Mesenchymal stem cell (in vitro differentiated cells and primary cell): ENCODE measurements at regions not wholly inside any gene's neighbourhood (a gene's known extent, or its start where the extent isn't known, plus 50 kb on each side); places are given as distances from the start of the nearest gene placed in this dataset.

Experiments
- DNase-seq: peaks from one replicate; pipeline ENCODE4 v3.0.0-alpha.2; 2013
- H2AFZ ChIP-seq: one replicate; pipeline ENCODE4 v1.6.1; 2013; ENCODE audit warnings: low read depth, mild to moderate bottlenecking, control low read depth, inconsistent platforms, low read length, moderate library complexity
- H2AK5ac ChIP-seq: 2 replicates; pipeline ENCODE4 v1.6.1; 2013; ENCODE audit warnings: low read length, moderate library complexity, mild to moderate bottlenecking, inconsistent platforms; ENCODE audit not compliant: severe bottlenecking
- H2BK120ac ChIP-seq: one replicate; pipeline ENCODE4 v1.6.1; 2013; ENCODE audit warnings: low read depth, mild to moderate bottlenecking, inconsistent platforms, low read length, moderate library complexity
- H2BK12ac ChIP-seq, 2 experiments: one replicate each; pipeline ENCODE4 v1.6.1; 2013; ENCODE audit warnings: inconsistent platforms in 2 of 2, low read length in 2 of 2, mild to moderate bottlenecking in 2 of 2, moderate library complexity in 2 of 2, control low read depth in 1 of 2
- H2BK15ac ChIP-seq: one replicate; pipeline ENCODE4 v1.6.1; 2013; ENCODE audit warnings: mild to moderate bottlenecking, low read depth, inconsistent platforms; ENCODE audit not compliant: poor library complexity, severe bottlenecking
- H2BK5ac ChIP-seq: 2 replicates; pipeline ENCODE4 v1.6.1; 2013; ENCODE audit warnings: low read depth, mild to moderate bottlenecking, low read length, control low read depth, inconsistent platforms; ENCODE audit not compliant: poor library complexity, severe bottlenecking
- H3K14ac ChIP-seq, 2 experiments: one replicate each; pipeline ENCODE4 v1.6.1; 2013; ENCODE audit warnings: inconsistent platforms in 2 of 2, low read length in 2 of 2, control low read depth in 1 of 2, mild to moderate bottlenecking in 1 of 2, moderate library complexity in 1 of 2
- H3K18ac ChIP-seq, 2 experiments: one replicate each; pipeline ENCODE4 v1.6.1; 2013; ENCODE audit warnings: inconsistent platforms in 2 of 2, low read length in 2 of 2, control low read depth in 1 of 2, low read depth in 1 of 2, mild to moderate bottlenecking in 1 of 2
- H3K23ac ChIP-seq, 2 experiments: one replicate each; pipeline ENCODE4 v1.6.1; 2013; ENCODE audit warnings: inconsistent platforms in 2 of 2, low read length in 2 of 2, mild to moderate bottlenecking in 2 of 2, moderate library complexity in 2 of 2, control low read depth in 1 of 2
- H3K27ac ChIP-seq: 2 replicates; pipeline ENCODE4 v1.5.1; 2013; ENCODE audit warnings: mild to moderate bottlenecking, moderate library complexity, low read length, control low read depth, inconsistent platforms; ENCODE audit not compliant: poor library complexity, severe bottlenecking
- H3K27me3 ChIP-seq, 2 experiments: 2 replicates each; pipeline versions ENCODE4 v1.6.1 to v1.7.0; 2013; ENCODE audit warnings: low read length in 2 of 2, mild to moderate bottlenecking in 2 of 2, moderate library complexity in 2 of 2, control low read depth in 1 of 2, inconsistent platforms in 1 of 2; ENCODE audit not compliant: control insufficient read depth in 1 of 2, insufficient read depth in 1 of 2
- H3K36me3 ChIP-seq, 2 experiments: 2 replicates each; pipeline versions ENCODE4 v1.6.1 to v1.7.0; 2013; ENCODE audit warnings: low read length in 2 of 2, control low read depth in 1 of 2, inconsistent platforms in 1 of 2, low read depth in 1 of 2, mild to moderate bottlenecking in 1 of 2; ENCODE audit not compliant: insufficient read depth in 2 of 2, control insufficient read depth in 1 of 2
- H3K4ac ChIP-seq, 2 experiments: one replicate each; pipeline ENCODE4 v1.6.1; 2013; ENCODE audit warnings: inconsistent platforms in 2 of 2, low read length in 2 of 2, mild to moderate bottlenecking in 2 of 2, moderate library complexity in 2 of 2, control low read depth in 1 of 2, low read depth in 1 of 2
- H3K4me1 ChIP-seq: 2 replicates; pipeline ENCODE4 v1.6.1; 2013; ENCODE audit warnings: low read depth, low read length, control low read depth; ENCODE audit not compliant: control insufficient read depth, insufficient read depth
- H3K4me2 ChIP-seq: 2 replicates; pipeline ENCODE4 v1.6.1; 2013; ENCODE audit warnings: low read length, mild to moderate bottlenecking, inconsistent platforms; ENCODE audit not compliant: poor library complexity, severe bottlenecking
- H3K4me3 ChIP-seq, 2 experiments: 2 replicates each; pipeline versions ENCODE4 v1.5.1 to v1.7.0; 2013; ENCODE audit warnings: low read length in 2 of 2, mild to moderate bottlenecking in 2 of 2, control low read depth in 1 of 2, low read depth in 1 of 2; ENCODE audit not compliant: insufficient read depth in 1 of 2
- H3K79me1 ChIP-seq: replicated peaks from 2 replicates; pipeline ENCODE4 v1.6.1; 2013; ENCODE audit warnings: mild to moderate bottlenecking, control low read depth, low read length, inconsistent platforms; ENCODE audit not compliant: poor library complexity, severe bottlenecking
- H3K9ac ChIP-seq: 2 replicates; pipeline ENCODE4 v1.7.0; 2013; ENCODE audit warnings: mild to moderate bottlenecking, low read length, moderate library complexity
- H3K9me3 ChIP-seq: 2 replicates; pipeline ENCODE4 v1.7.0; 2013; ENCODE audit warnings: mild to moderate bottlenecking, low read length; ENCODE audit not compliant: control insufficient read depth
- H4K8ac ChIP-seq: one replicate; pipeline ENCODE4 v1.6.1; 2013; ENCODE audit warnings: inconsistent platforms, mild to moderate bottlenecking, low read length, moderate library complexity
- H4K91ac ChIP-seq: one replicate; pipeline ENCODE4 v1.6.1; 2013; ENCODE audit warnings: mild to moderate bottlenecking, low read length, inconsistent platforms
- WGBS: methylation state at CpG from one replicate; pipeline ENCODE4 v1.1.7; 2013; ENCODE audit warnings: mixed read lengths; 5-methylcytosine and 5-hydroxymethylcytosine counted together

GRCh38 chr3:25113891-25114290 is 314.2 kb upstream of the RARB start:
- no peak overlapping the region for H2BK15ac ChIP-seq
- H4K8ac ChIP-seq = no peak overlapping the region
- no peak overlapping the region for H3K27ac ChIP-seq
- H3K36me3 ChIP-seq = no peaks in the 10 kb centered on the region
- H3K14ac ChIP-seq = no peak overlapping the region
- no peaks in the 10 kb centered on the region for H3K27me3 ChIP-seq
- no peak overlapping the region for H3K4me3 ChIP-seq
- no peaks in the 10 kb centered on the region for H3K79me1 ChIP-seq
- no peak for DNase-seq
- H2AK5ac ChIP-seq = no peak overlapping the region
- H4K91ac ChIP-seq = no peak overlapping the region
- H3K9ac ChIP-seq = no peak overlapping the region
- H3K4me2 ChIP-seq = no peak overlapping the region
- no peak overlapping the region for H3K4ac ChIP-seq
- 60% methylated on average over 1 of the region's 1 CpG for WGBS
- no peak overlapping the region for H2BK5ac ChIP-seq
- H2BK120ac ChIP-seq = no peak overlapping the region
- no peaks in the 10 kb centered on the region for H3K4me1 ChIP-seq
- no peak overlapping the region for H3K23ac ChIP-seq
- H3K9me3 ChIP-seq = no peaks in the 10 kb centered on the region
- H2AFZ ChIP-seq = no peak overlapping the region
- no peak overlapping the region for H2BK12ac ChIP-seq
- no peak overlapping the region for H3K18ac ChIP-seq

GRCh38 chr3:25114532-25114931 is 313.5 kb upstream of the RARB start:
- Histone ChIP-seq H2BK15ac (no peak overlapping the region), H3K9ac (no peak overlapping the region), H3K36me3 (no peaks in the 10 kb centered on the region), H3K4me3 (no peak overlapping the region), H3K27me3 (no peaks in the 10 kb centered on the region), H3K4ac (no peak overlapping the region), H2BK5ac (no peak overlapping the region), H3K23ac (no peak overlapping the region), H3K14ac (no peak overlapping the region), H3K9me3 (no peaks in the 10 kb centered on the region), H3K4me2 (no peak overlapping the region), H2BK12ac (no peak overlapping the region), H3K18ac (no peak overlapping the region), H3K4me1 (no peaks in the 10 kb centered on the region), H2AK5ac (no peak overlapping the region), H2BK120ac (no peak overlapping the region), H3K27ac (no peak overlapping the region), H4K8ac (no peak overlapping the region), H4K91ac (no peak overlapping the region), H3K79me1 (no peaks in the 10 kb centered on the region), H2AFZ (no peak overlapping the region)
- no CpG with 5 or more reads among the region's 2 CpGs for WGBS
- DNase-seq = no peak

- Histone ChIP-seq H2BK15ac (no peak overlapping the region), H2BK5ac (no peak overlapping the region), H2AFZ (no peak overlapping the region), H3K9ac (no peak overlapping the region), H3K4me3 (no peak overlapping the region), H3K9me3 (no peaks in the 10 kb centered on the region), H3K14ac (no peak overlapping the region), H3K36me3 (no peaks in the 10 kb centered on the region), H3K79me1 (no peaks in the 10 kb centered on the region), H2AK5ac (no peak overlapping the region), H3K23ac (no peak overlapping the region), H2BK12ac (no peak overlapping the region), H3K27ac (no peak overlapping the region), H4K8ac (no peak overlapping the region), H3K4me1 (no peaks in the 10 kb centered on the region), H3K18ac (no peak overlapping the region), H3K4me2 (no peak overlapping the region), H4K91ac (no peak overlapping the region), H3K27me3 (no peaks in the 10 kb centered on the region), H2BK120ac (no peak overlapping the region), H3K4ac (no peak overlapping the region)
- no peak for DNase-seq
- 90% methylated on average over 3 of the region's 4 CpGs for WGBS
Observed at GRCh38 chr3:25117005-25117593, 311.0 kb upstream of the RARB start.

- H2AK5ac ChIP-seq = no peak overlapping the region
Observed at GRCh38 chr3:25119682-25120081, 308.4 kb upstream of the RARB start.

More at GRCh38 chr3:25119682-25120081, 308.4 kb upstream of the RARB start:
- Histone ChIP-seq H4K8ac (no peak overlapping the region), H2BK120ac (no peak overlapping the region), H3K4ac (no peak overlapping the region), H2BK5ac (no peak overlapping the region), H3K27ac (no peak overlapping the region), H2BK12ac (no peak overlapping the region), H3K14ac (no peak overlapping the region), H3K4me3 (no peak overlapping the region), H3K4me2 (no peak overlapping the region), H3K27me3 (no peaks in the 10 kb centered on the region), H3K4me1 (no peaks in the 10 kb centered on the region), H2BK15ac (no peak overlapping the region), H3K9ac (no peak overlapping the region), H3K79me1 (no peaks in the 10 kb centered on the region), H3K9me3 (peaks cover 4% of the 10 kb centered on the region), H4K91ac (no peak overlapping the region), H2AFZ (no peak overlapping the region), H3K18ac (no peak overlapping the region), H3K36me3 (no peaks in the 10 kb centered on the region), H3K23ac (no peak overlapping the region)
- WGBS = 97% methylated on average over 1 of the region's 1 CpG
- no peak for DNase-seq
